Rectal smooth muscle tissue (tissue), 1 donor: ENCODE measurements at regions not wholly inside any gene's neighbourhood (a gene's known extent, or its start where the extent isn't known, plus 50 kb on each side); places are given as distances from the start of the nearest gene placed in this dataset.

Experiments used
- H3K27ac ChIP-seq: one replicate; pipeline ENCODE4 v1.7.0; 2013; ENCODE audit warnings: low read depth, low read length, inconsistent platforms
- H3K27me3 ChIP-seq: one replicate; pipeline ENCODE4 v1.7.0; 2013; ENCODE audit warnings: low read length; ENCODE audit not compliant: control insufficient read depth, insufficient read depth
- H3K36me3 ChIP-seq: one replicate; pipeline ENCODE4 v1.7.0; 2013; ENCODE audit warnings: low read length; ENCODE audit not compliant: control insufficient read depth, insufficient read depth
- H3K4me1 ChIP-seq: one replicate; pipeline ENCODE4 v1.7.0; 2013; ENCODE audit warnings: low read length; ENCODE audit not compliant: control insufficient read depth, insufficient read depth
- H3K4me3 ChIP-seq: one replicate; pipeline ENCODE4 v1.7.0; 2013; ENCODE audit warnings: low read length
- H3K9ac ChIP-seq: one replicate; pipeline ENCODE4 v1.7.0; 2013; ENCODE audit warnings: low read length

- Histone ChIP-seq H3K4me3 (no peak overlapping the region), H3K9ac (no peak overlapping the region), H3K27me3 (no peaks in the 10 kb centered on the region), H3K4me1 (no peaks in the 10 kb centered on the region), H3K36me3 (no peaks in the 10 kb centered on the region), H3K27ac (no peak overlapping the region)
Observed at GRCh38 chr17:37802712-37803416, 58.0 kb upstream of the HNF1B start.

GRCh38 chr17:37802061-37802595 lies 57.3 kb upstream of the HNF1B start:
- Histone ChIP-seq H3K36me3 (no peaks in the 10 kb centered on the region), H3K27me3 (no peaks in the 10 kb centered on the region), H3K4me1 (no peaks in the 10 kb centered on the region), H3K27ac (no peak overlapping the region), H3K9ac (no peak overlapping the region), H3K4me3 (no peak overlapping the region)

- Histone ChIP-seq H3K9ac (no peak overlapping the region), H3K4me3 (no peak overlapping the region), H3K27me3 (no peaks in the 10 kb centered on the region), H3K27ac (no peak overlapping the region), H3K36me3 (no peaks in the 10 kb centered on the region), H3K4me1 (no peaks in the 10 kb centered on the region)
Observed at GRCh38 chr17:37801171-37801570, 56.3 kb upstream of the HNF1B start.

GRCh38 chr17:37797206-37797605 lies 52.3 kb upstream of the HNF1B start:
- Histone ChIP-seq H3K36me3 (no peaks in the 10 kb centered on the region), H3K27me3 (no peaks in the 10 kb centered on the region), H3K4me1 (no peaks in the 10 kb centered on the region), H3K27ac (no peak overlapping the region), H3K4me3 (no peak overlapping the region), H3K9ac (no peak overlapping the region)

GRCh38 chr17:37796076-37796475 lies 51.2 kb upstream of the HNF1B start:
- no peaks in the 10 kb centered on the region for H3K4me1 ChIP-seq
- H3K9ac ChIP-seq = no peak overlapping the region
- no peak overlapping the region for H3K4me3 ChIP-seq
- H3K27me3 ChIP-seq = no peaks in the 10 kb centered on the region
- H3K27ac ChIP-seq = no peak overlapping the region
- H3K36me3 ChIP-seq = no peaks in the 10 kb centered on the region
